Neuronal stem cell (in vitro differentiated cells): ENCODE measurements at regions not wholly inside any gene's neighbourhood (a gene's known extent, or its start where the extent isn't known, plus 50 kb on each side); places are given as distances from the start of the nearest gene placed in this dataset.

Experiments
- DNase-seq: peaks from one replicate; pipeline ENCODE4 v3.0.0-alpha.2; 2013; ENCODE audit warnings: low spot score
- H2AFZ ChIP-seq: one replicate; pipeline ENCODE4 v1.6.1; 2013; ENCODE audit warnings: mild to moderate bottlenecking, low read length, inconsistent platforms
- H2AK5ac ChIP-seq: 2 replicates; pipeline ENCODE4 v1.6.1; 2013; ENCODE audit warnings: low read depth, mild to moderate bottlenecking, inconsistent platforms, low read length, moderate library complexity, mixed read lengths
- H2BK120ac ChIP-seq: 2 replicates; pipeline ENCODE4 v1.6.1; 2013; ENCODE audit warnings: low read depth, mild to moderate bottlenecking, inconsistent platforms, low read length, moderate library complexity, mixed read lengths
- H2BK12ac ChIP-seq: one replicate; pipeline ENCODE4 v1.6.1; 2013; ENCODE audit warnings: low read length, inconsistent platforms
- H2BK15ac ChIP-seq: 2 replicates; pipeline ENCODE4 v1.6.1; 2013; ENCODE audit warnings: mild to moderate bottlenecking, low read length, inconsistent platforms, mixed read lengths
- H2BK5ac ChIP-seq: one replicate; pipeline ENCODE4 v1.6.1; 2013; ENCODE audit warnings: inconsistent platforms, mild to moderate bottlenecking, low read length, moderate library complexity
- H3K14ac ChIP-seq: one replicate; pipeline ENCODE4 v1.6.1; 2013; ENCODE audit warnings: low read length, inconsistent platforms
- H3K18ac ChIP-seq: 2 replicates; pipeline ENCODE4 v1.6.1; 2013; ENCODE audit warnings: low read length, inconsistent platforms
- H3K23ac ChIP-seq: 2 replicates; pipeline ENCODE4 v1.6.1; 2013; ENCODE audit warnings: low read depth, mild to moderate bottlenecking, mixed read lengths, low read length, inconsistent platforms; ENCODE audit not compliant: poor library complexity
- H3K27ac ChIP-seq: replicated peaks from 3 replicates; pipeline ENCODE4 v1.5.1; 2013; ENCODE audit warnings: low read length, inconsistent platforms
- H3K27me3 ChIP-seq, 3 experiments: 2 replicates each; pipeline ENCODE4 v1.6.1; 2013; ENCODE audit warnings: low read length in 3 of 3, mild to moderate bottlenecking in 2 of 3, inconsistent platforms in 1 of 3, low read depth in 1 of 3, mixed read lengths in 1 of 3, moderate library complexity in 1 of 3; ENCODE audit not compliant: control insufficient read depth in 3 of 3, insufficient read depth in 3 of 3
- H3K36me3 ChIP-seq, 2 donors: replicated peaks in 1 of 2; 2 replicates each; pipeline ENCODE4 v1.6.1; 2013; ENCODE audit warnings: low read length in 2 of 2; ENCODE audit not compliant: control insufficient read depth in 2 of 2, insufficient read depth in 2 of 2
- H3K4ac ChIP-seq: 2 replicates; pipeline ENCODE4 v1.6.1; 2013; ENCODE audit warnings: inconsistent platforms, mild to moderate bottlenecking, low read length, moderate library complexity
- H3K4me1 ChIP-seq, 2 donors: 1 replicate in 1 of 2; 2 replicates in 1 of 2; pipeline ENCODE4 v1.6.1; 2013; ENCODE audit warnings: low read length in 2 of 2, low read depth in 1 of 2; ENCODE audit not compliant: control insufficient read depth in 2 of 2, insufficient read depth in 1 of 2
- H3K4me2 ChIP-seq: one replicate; pipeline ENCODE4 v1.6.1; 2013; ENCODE audit warnings: mild to moderate bottlenecking, low read length, inconsistent platforms; ENCODE audit not compliant: insufficient read depth, poor library complexity, severe bottlenecking
- H3K4me3 ChIP-seq, 2 donors: 2 replicates each; pipeline ENCODE4 v1.5.1; 2013; ENCODE audit warnings: low read length in 2 of 2, mild to moderate bottlenecking in 2 of 2, inconsistent platforms in 1 of 2, moderate library complexity in 1 of 2
- H3K79me1 ChIP-seq: one replicate; pipeline ENCODE4 v1.6.1; 2013; ENCODE audit warnings: low read depth, mild to moderate bottlenecking, inconsistent platforms, low read length, moderate library complexity
- H3K9ac ChIP-seq: one replicate; pipeline ENCODE4 v1.6.1; 2013; ENCODE audit warnings: mild to moderate bottlenecking, low read depth, low read length, inconsistent platforms; ENCODE audit not compliant: poor library complexity
- H3K9me3 ChIP-seq, 2 donors: replicated peaks in 1 of 2; 2 replicates each; pipeline versions ENCODE3 to v1.6.1; 2013; ENCODE audit warnings: low read length in 2 of 2, mild to moderate bottlenecking in 2 of 2, inconsistent platforms in 1 of 2, low read depth in 1 of 2, mixed read lengths in 1 of 2, moderate library complexity in 1 of 2; ENCODE audit not compliant: control insufficient read depth in 2 of 2, insufficient read depth in 1 of 2
- H4K8ac ChIP-seq: one replicate; pipeline ENCODE4 v1.6.1; 2013; ENCODE audit warnings: low read depth, mild to moderate bottlenecking, inconsistent platforms, low read length, moderate library complexity
- H4K91ac ChIP-seq: one replicate; pipeline ENCODE4 v1.6.1; 2013; ENCODE audit warnings: low read length, low read depth, mild to moderate bottlenecking, inconsistent platforms; ENCODE audit not compliant: poor library complexity
- WGBS, 2 donors: extraction: QIAGEN DNeasy Blood & Tissue Kit; methylation state at CpG; one replicate each; pipeline ENCODE4 v1.1.7; 2013; ENCODE audit warnings: missing lambda C conversion rate in 2 of 2, mixed read lengths in 1 of 2; ENCODE audit not compliant: insufficient read length in 2 of 2, insufficient replicate concordance in 1 of 2; ENCODE audit errors: extremely low coverage in 2 of 2; 5-methylcytosine and 5-hydroxymethylcytosine counted together

GRCh38 chr6:105847433-105847832 lies 238.7 kb upstream of the PRDM1 start:
- H3K18ac ChIP-seq: no peak overlapping the region
- H3K14ac ChIP-seq: no peak overlapping the region
- no peak overlapping the region for H2AK5ac ChIP-seq
- H3K79me1 ChIP-seq: no peaks in the 10 kb centered on the region
- no peak overlapping the region for H2AFZ ChIP-seq
- H3K27ac ChIP-seq: no peak overlapping the region
- H2BK12ac ChIP-seq: no peak overlapping the region
- H4K91ac ChIP-seq: no peak overlapping the region
- no peaks in the 10 kb centered on the region for H3K36me3 ChIP-seq
- H3K9me3 ChIP-seq: no peaks in the 10 kb centered on the region
- peaks cover 2 to 19% of the 10 kb centered on the region in 2 donors for H3K4me1 ChIP-seq
- no peak overlapping the region for H3K4me3 ChIP-seq
- no peaks in the 10 kb centered on the region for H3K27me3 ChIP-seq
- no peak overlapping the region for H3K9ac ChIP-seq
- H2BK15ac ChIP-seq: no peak overlapping the region
- no peak overlapping the region for H2BK5ac ChIP-seq
- H3K4ac ChIP-seq: no peak overlapping the region
- no peak overlapping the region for H4K8ac ChIP-seq
- no peak overlapping the region for H3K23ac ChIP-seq
- H2BK120ac ChIP-seq: no peak overlapping the region
- no peak for DNase-seq
- no peak overlapping the region for H3K4me2 ChIP-seq

GRCh38 chr6:105844275-105844883 lies 241.8 kb upstream of the PRDM1 start:
- peaks cover 0 to 2% of the 10 kb centered on the region in 2 donors for H3K4me1 ChIP-seq
- H2BK15ac ChIP-seq: no peak overlapping the region
- no peak overlapping the region for H3K23ac ChIP-seq
- no peak overlapping the region for H3K27ac ChIP-seq
- DNase-seq: no peak
- H2AK5ac ChIP-seq: no peak overlapping the region
- H3K18ac ChIP-seq: no peak overlapping the region
- H2BK5ac ChIP-seq: no peak overlapping the region
- no peak overlapping the region for H4K8ac ChIP-seq
- H3K4ac ChIP-seq: no peak overlapping the region
- H3K4me3 ChIP-seq: no peak overlapping the region
- no peaks in the 10 kb centered on the region for H3K9me3 ChIP-seq
- H3K27me3 ChIP-seq: no peaks in the 10 kb centered on the region
- H4K91ac ChIP-seq: no peak overlapping the region
- H2AFZ ChIP-seq: no peak overlapping the region
- no peak overlapping the region for H2BK12ac ChIP-seq
- no peaks in the 10 kb centered on the region for H3K36me3 ChIP-seq
- no peak overlapping the region for H3K14ac ChIP-seq
- H3K9ac ChIP-seq: no peak overlapping the region
- H2BK120ac ChIP-seq: no peak overlapping the region
- no CpG with 5 or more reads among the region's 7 CpGs for WGBS, 2 donors
- no peak overlapping the region for H3K4me2 ChIP-seq
- no peaks in the 10 kb centered on the region for H3K79me1 ChIP-seq

- Histone ChIP-seq H3K4ac (no peak overlapping the region), H2BK12ac (no peak overlapping the region), H4K8ac (no peak overlapping the region), H3K27ac (no peak overlapping the region), H3K9me3 (no peaks in the 10 kb centered on the region), H3K36me3 (no peaks in the 10 kb centered on the region), H2BK5ac (no peak overlapping the region), H3K23ac (no peak overlapping the region), H3K79me1 (no peaks in the 10 kb centered on the region), H2BK15ac (no peak overlapping the region), H2BK120ac (no peak overlapping the region), H3K14ac (no peak overlapping the region), H2AFZ (no peak overlapping the region), H3K18ac (no peak overlapping the region), H3K9ac (no peak overlapping the region), H4K91ac (no peak overlapping the region), H3K4me3 (no peak overlapping the region), H3K4me2 (no peak overlapping the region), H2AK5ac (no peak overlapping the region), H3K27me3 (no peaks in the 10 kb centered on the region), H3K4me1 (peaks cover 0 to under 1% of the 10 kb centered on the region in 2 donors)
- no peak for DNase-seq
Observed at GRCh38 chr6:105839266-105839665, 246.9 kb upstream of the PRDM1 start.

DNA sequence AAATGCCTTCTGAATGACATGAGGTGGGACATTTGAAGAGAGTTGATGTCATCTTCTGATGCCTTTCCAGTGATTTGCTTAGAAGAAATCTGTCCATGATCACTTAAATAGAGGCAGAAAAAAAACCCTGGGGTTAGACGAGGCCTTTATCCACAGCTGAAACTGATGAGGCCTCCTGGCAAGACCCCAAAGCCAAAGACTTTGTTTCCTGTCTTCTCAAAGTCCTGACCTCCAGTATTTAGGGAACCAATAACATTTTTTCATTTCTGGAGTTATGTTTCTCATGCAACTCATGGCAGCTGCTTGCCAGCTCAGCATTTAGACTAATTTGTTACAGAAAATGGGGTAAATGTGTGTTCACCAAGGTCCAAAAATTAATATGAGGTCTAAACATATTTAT lies 248.0 kb upstream of the PRDM1 start:
- no peak overlapping the region for H3K4ac ChIP-seq
- H4K91ac ChIP-seq: no peak overlapping the region
- H3K23ac ChIP-seq: no peak overlapping the region
- H3K18ac ChIP-seq: no peak overlapping the region
- no peak overlapping the region for H3K14ac ChIP-seq
- no peaks in the 10 kb centered on the region for H3K9me3 ChIP-seq
- no peaks in the 10 kb centered on the region for H3K27me3 ChIP-seq
- no peak overlapping the region for H3K4me3 ChIP-seq
- H2BK12ac ChIP-seq: no peak overlapping the region
- H3K4me2 ChIP-seq: no peak overlapping the region
- no peak overlapping the region for H2BK15ac ChIP-seq
- no peaks in the 10 kb centered on the region for H3K4me1 ChIP-seq
- no peak overlapping the region for H2AFZ ChIP-seq
- H2BK5ac ChIP-seq: no peak overlapping the region
- H3K9ac ChIP-seq: no peak overlapping the region
- H3K27ac ChIP-seq: no peak overlapping the region
- WGBS, 2 donors: no CpG with 5 or more reads among the region's 1 CpG
- no peak for DNase-seq
- no peaks in the 10 kb centered on the region for H3K79me1 ChIP-seq
- no peak overlapping the region for H2AK5ac ChIP-seq
- no peak overlapping the region for H2BK120ac ChIP-seq
- H4K8ac ChIP-seq: no peak overlapping the region
- no peaks in the 10 kb centered on the region for H3K36me3 ChIP-seq
